ENCODE measurements at regions not wholly inside any gene's neighbourhood (a gene's known extent, or its start where the extent isn't known, plus 50 kb on each side); places are given as distances from the start of the nearest gene placed in this dataset.

- Histone ChIP-seq H3K27ac (no peak overlapping the region), H3K36me3 (no peaks in the 10 kb centered on the region), H3K4me1 (no peaks in the 10 kb centered on the region), H3K9me3 (peaks cover 0 to 7% of the 10 kb centered on the region in 2 donors), H3K4me3 (no peak overlapping the region), H3K27me3 (no peaks in the 10 kb centered on the region)
- no peak for DNase-seq
- ATAC-seq, result no peak
- intact Hi-C loops (cut with DNase I), result no loop called here
- TF ChIP-seq CTCF (IDR thresholded peaks at IDR 0.05), result no peak
These were observed 259.7 kb downstream of the TMX3 start for GRCh38 chr18:68455229-68455603.

GRCh38 chr18:68454511-68455228, 260.2 kb downstream of the TMX3 start:
- H3K4me1 ChIP-seq, result no peaks in the 10 kb centered on the region
- no peaks in the 10 kb centered on the region for H3K36me3 ChIP-seq
- no peak for TF ChIP-seq CTCF (IDR thresholded peaks at IDR 0.05)
- no peak overlapping the region for H3K4me3 ChIP-seq
- no peaks in the 10 kb centered on the region for H3K27me3 ChIP-seq
- intact Hi-C loops (cut with DNase I), result no loop called here
- H3K9me3 ChIP-seq, result peaks cover 0 to 7% of the 10 kb centered on the region in 2 donors
- DNase-seq (no peak), ATAC-seq (peak; percentile 48)
- no peak overlapping the region for H3K27ac ChIP-seq

- Histone ChIP-seq H3K27me3 (no peaks in the 10 kb centered on the region), H3K36me3 (no peaks in the 10 kb centered on the region), H3K27ac (no peak overlapping the region), H3K4me3 (no peak overlapping the region), H3K9me3 (no peaks in the 10 kb centered on the region), H3K4me1 (no peaks in the 10 kb centered on the region)
- intact Hi-C loops (cut with DNase I), result no loop called here
- no peak for TF ChIP-seq CTCF (IDR thresholded peaks at IDR 0.05)
- DNase-seq, result no peak
- peak; percentile 53 for ATAC-seq
These were observed 265.6 kb downstream of the TMX3 start for GRCh38 chr18:68449292-68449691.

- intact Hi-C loops (cut with DNase I), result no loop called here
- DNase-seq (no peak), ATAC-seq (peak; percentile 17)
- Histone ChIP-seq H3K4me1 (no peaks in the 10 kb centered on the region), H3K36me3 (no peaks in the 10 kb centered on the region), H3K27me3 (no peaks in the 10 kb centered on the region), H3K9me3 (no peaks in the 10 kb centered on the region), H3K27ac (no peak overlapping the region), H3K4me3 (no peak overlapping the region)
- no peak for TF ChIP-seq CTCF (IDR thresholded peaks at IDR 0.05)
These were observed 266.2 kb downstream of the TMX3 start for GRCh38 chr18:68448736-68449135.

GRCh38 chr18:68447286-68447685, 267.6 kb downstream of the TMX3 start:
- no peak for DNase-seq
- Histone ChIP-seq H3K27me3 (no peaks in the 10 kb centered on the region), H3K4me3 (no peak overlapping the region), H3K27ac (no peak overlapping the region), H3K9me3 (no peaks in the 10 kb centered on the region), H3K36me3 (no peaks in the 10 kb centered on the region), H3K4me1 (no peaks in the 10 kb centered on the region)
- TF ChIP-seq CTCF (IDR thresholded peaks at IDR 0.05), result no peak
- intact Hi-C loops (cut with DNase I), result no loop called here
- no peak for ATAC-seq

Measured in left lung (tissue), 4 donors.